OCI-LY3 (cell line): ENCODE measurements at regions not wholly inside any gene's neighbourhood (a gene's known extent, or its start where the extent isn't known, plus 50 kb on each side); places are given as distances from the start of the nearest gene placed in this dataset.
"Not testable (repeated sequence)": the region's sequence is repeated elsewhere in the genome, so short reads cannot be mapped to it uniquely, and the experiment has no call there.

Source experiments
- CTCF ChIP-seq: fragments of 200-600, 300-600 bp; sonication (generic); IDR thresholded peaks from 2 replicates; pipeline ENCODE4 v1.5.1; 2014; ENCODE audit warnings: antibody characterized with exemption, low read length, low read depth
- EZH2phosphoT487 ChIP-seq: fragments of 200-600 bp; shearing (Covaris generic); IDR thresholded peaks from 2 replicates; pipeline ENCODE4 v1.6.1; 2018; ENCODE audit warnings: antibody characterized with exemption, mixed run types, low read depth

DNA sequence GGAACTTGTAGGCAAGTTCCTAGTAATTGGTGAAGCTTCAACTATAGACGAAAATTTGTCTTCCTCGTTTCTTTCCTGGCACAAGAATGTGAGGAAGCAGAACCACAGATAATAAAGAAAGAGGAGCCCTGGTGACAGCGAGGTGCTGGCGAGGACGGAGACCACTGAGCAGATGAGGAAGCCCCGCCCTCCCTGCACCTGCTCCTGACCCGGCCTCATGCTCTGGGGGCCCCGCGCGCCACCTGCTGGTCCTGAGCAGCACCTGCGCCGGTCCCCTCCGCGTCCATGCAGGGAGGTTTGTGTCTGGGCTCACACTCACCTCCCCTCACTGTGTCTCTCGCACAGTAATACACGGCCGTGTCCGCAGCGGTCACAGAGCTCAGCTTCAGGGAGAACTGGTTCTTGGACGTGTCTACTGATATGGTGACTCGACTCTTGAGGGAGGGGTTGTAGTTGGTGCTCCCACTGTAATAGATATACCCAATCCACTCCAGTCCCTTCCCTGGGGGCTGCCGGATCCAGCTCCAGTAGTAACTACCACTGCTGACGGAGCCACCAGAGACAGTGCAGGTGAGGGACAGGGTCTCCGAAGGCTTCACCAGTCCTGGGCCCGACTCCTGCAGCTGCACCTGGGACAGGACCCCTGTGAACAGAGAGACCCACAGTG, 1112.5 kb downstream of the TMEM121 start:
- TF ChIP-seq CTCF = peak; percentile 47
- not testable (repeated sequence) for TF ChIP-seq EZH2phosphoT487
